Stimulated activated CD8-positive, alpha-beta memory T cell treated with anti-CD3 and anti-CD28 coated beads, Interleukin-7, amount 100 ng/mL, for 48 hours (primary cell): ENCODE measurements at regions not wholly inside any gene's neighbourhood (a gene's known extent, or its start where the extent isn't known, plus 50 kb on each side); places are given as distances from the start of the nearest gene placed in this dataset.

Experiments
- DNase-seq, 2 donors: peaks; one replicate each; pipeline ENCODE4 v3.0.0-alpha.2; 2020; ENCODE audit warnings: low read depth in 1 of 2; ENCODE audit errors: extremely low read depth in 1 of 2

GRCh38 chr14:86510491-86510890 lies 980.5 kb downstream of the FLRT2 start:
- DNase-seq, result no peak

- DNase-seq, result no peak
Measured at GRCh38 chr14:86505808-86506207, 975.9 kb downstream of the FLRT2 start.

- DNase-seq, result no peak
Measured at GRCh38 chr14:86501611-86502010, 971.7 kb downstream of the FLRT2 start.

- no peak for DNase-seq
Measured at GRCh38 chr14:86491743-86492142, 961.8 kb downstream of the FLRT2 start.

GRCh38 chr14:86481104-86481503 lies 951.2 kb downstream of the FLRT2 start:
- DNase-seq, result no peak

- no peak for DNase-seq
Measured at GRCh38 chr14:86464341-86464740, 934.4 kb downstream of the FLRT2 start.

- DNase-seq, result no peak
Measured at GRCh38 chr14:86462193-86462753, 932.3 kb downstream of the FLRT2 start.

GRCh38 chr14:86457481-86458135 lies 927.7 kb downstream of the FLRT2 start:
- DNase-seq, result no peak

- no peak for DNase-seq
Measured at GRCh38 chr14:86450085-86450484, 920.1 kb downstream of the FLRT2 start.

GRCh38 chr14:86442135-86442534 lies 912.2 kb downstream of the FLRT2 start:
- DNase-seq, result no peak

GRCh38 chr14:86430853-86431252 lies 900.9 kb downstream of the FLRT2 start:
- DNase-seq, result no peak

- DNase-seq, result no peak
Measured at GRCh38 chr14:86423214-86423613, 893.3 kb downstream of the FLRT2 start.

- no peak for DNase-seq
Measured at GRCh38 chr14:86420131-86420530, 890.2 kb downstream of the FLRT2 start.

GRCh38 chr14:86414146-86414545 lies 884.2 kb downstream of the FLRT2 start:
- no peak for DNase-seq

- DNase-seq, result no peak
Measured at GRCh38 chr14:86404989-86405649, 875.2 kb downstream of the FLRT2 start.

- no peak for DNase-seq
Measured at GRCh38 chr14:86404425-86404824, 874.5 kb downstream of the FLRT2 start.

- no peak for DNase-seq
Measured at GRCh38 chr14:86402545-86402944, 872.6 kb downstream of the FLRT2 start.

GRCh38 chr14:86391085-86391484 lies 861.1 kb downstream of the FLRT2 start:
- DNase-seq, result no peak

GRCh38 chr14:86388216-86388615 lies 858.3 kb downstream of the FLRT2 start:
- no peak for DNase-seq

- DNase-seq, result no peak
Measured at GRCh38 chr14:86373886-86374285, 843.9 kb downstream of the FLRT2 start.

- no peak for DNase-seq
Measured at GRCh38 chr14:86372402-86372801, 842.5 kb downstream of the FLRT2 start.

GRCh38 chr14:86364634-86365033 lies 834.7 kb downstream of the FLRT2 start:
- DNase-seq, result no peak
